HepG2 (cell line): ENCODE measurements at regions not wholly inside any gene's neighbourhood (a gene's known extent, or its start where the extent isn't known, plus 50 kb on each side); places are given as distances from the start of the nearest gene placed in this dataset.
"Not testable (repeated sequence)": the region's sequence is repeated elsewhere in the genome, so short reads cannot be mapped to it uniquely, and the experiment has no call there.

ENCODE experiments used
- ASH2L ChIP-seq: fragments of 300-600, 200-600 bp; sonication (generic); IDR thresholded peaks from 2 replicates; pipeline ENCODE4 v1.7.0; 2017; ENCODE audit warnings: low read depth, mild to moderate bottlenecking, moderate library complexity, mixed read lengths, low read length; ENCODE audit not compliant: insufficient read length
- BCLAF1 ChIP-seq: fragments of 450-650 bp; IDR thresholded peaks from 2 replicates; pipeline ENCODE4 v1.6.1; 2017; ENCODE audit warnings: mild to moderate bottlenecking
- BHLHE40 ChIP-seq: IDR thresholded peaks from 2 replicates; pipeline ENCODE4 v1.6.1; 2011; ENCODE audit warnings: low read length, improper control_type of control experiment
- CEBPB ChIP-seq: IDR thresholded peaks from 2 replicates; pipeline ENCODE4 v1.6.1; 2011; ENCODE audit warnings: low read depth, low read length, improper control_type of control experiment, borderline replicate concordance
- DNMT1 ChIP-seq: sonication (generic); formaldehyde crosslinking; IDR thresholded peaks from 2 replicates; pipeline ENCODE4 v1.5.1; 2020; ENCODE audit warnings: mild to moderate bottlenecking, missing genetic modification reagents
- EZH2 ChIP-seq: conservative IDR thresholded peaks from 2 replicates; pipeline ENCODE4 v1.6.1; 2012; ENCODE audit warnings: mild to moderate bottlenecking, low read depth, low read length, moderate library complexity
- NFIC ChIP-seq: IDR thresholded peaks from 2 replicates; pipeline ENCODE4 v1.6.1; 2012; ENCODE audit warnings: mild to moderate bottlenecking, low read length, inconsistent platforms
- PAF1 ChIP-seq: IDR thresholded peaks from 2 replicates; pipeline ENCODE4 v1.6.1; 2016; ENCODE audit warnings: missing genetic modification reagents, missing compliant biosample characterization
- POLR2A ChIP-seq, 2 experiments: IDR thresholded peaks; 2 replicates each; pipeline ENCODE4 v1.6.1; 2011; ENCODE audit warnings: low read depth in 2 of 2, low read length in 2 of 2, mild to moderate bottlenecking in 1 of 2, moderate library complexity in 1 of 2; ENCODE audit not compliant: insufficient read depth in 1 of 2
- RAD21 ChIP-seq: fragments of 450-650 bp; formaldehyde crosslinking; IDR thresholded peaks from 2 replicates; pipeline ENCODE4 v1.5.0; 2020; ENCODE audit warnings: mild to moderate bottlenecking
- SMC3 ChIP-seq: IDR thresholded peaks from 2 replicates; pipeline ENCODE4 v1.6.1; 2011; ENCODE audit warnings: low read length, improper control_type of control experiment
- ZKSCAN1 ChIP-seq: fragments of 150-350 bp; IDR thresholded peaks from 2 replicates; pipeline ENCODE4 v1.6.1; 2014; ENCODE audit warnings: low read length
- ZNF431 ChIP-seq: sonication (generic); formaldehyde crosslinking; IDR thresholded peaks from 2 replicates; pipeline ENCODE4 v1.9.0; 2022; ENCODE audit warnings: missing genetic modification reagents, low read depth, mild to moderate bottlenecking, borderline replicate concordance
- ZNF513 ChIP-seq: sonication (generic); formaldehyde crosslinking; conservative IDR thresholded peaks from 2 replicates; pipeline ENCODE4 v1.5.0; 2020; ENCODE audit warnings: missing genetic modification reagents

- not testable (repeated sequence) for TF ChIP-seq BCLAF1; RAD21 (CRISPR knock-in tag); CEBPB; PAF1 (CRISPR knock-in tag); ASH2L; EZH2; NFIC; SMC3; BHLHE40; DNMT1; ZKSCAN1; POLR2A (IDR thresholded peaks at IDR 0.05; ENCODE audit: insufficient read depth in 1 of 2, low read depth in 2 of 2, low read length in 2 of 2); ZNF431 (CRISPR knock-in tag); ZNF513 (CRISPR knock-in tag)
Measured at GRCh38 chr1:149249850-149250467, 146.6 kb upstream of the NBPF9 start.
